ENCODE measurements at regions not wholly inside any gene's neighbourhood (a gene's known extent, or its start where the extent isn't known, plus 50 kb on each side); places are given as distances from the start of the nearest gene placed in this dataset.

DNA sequence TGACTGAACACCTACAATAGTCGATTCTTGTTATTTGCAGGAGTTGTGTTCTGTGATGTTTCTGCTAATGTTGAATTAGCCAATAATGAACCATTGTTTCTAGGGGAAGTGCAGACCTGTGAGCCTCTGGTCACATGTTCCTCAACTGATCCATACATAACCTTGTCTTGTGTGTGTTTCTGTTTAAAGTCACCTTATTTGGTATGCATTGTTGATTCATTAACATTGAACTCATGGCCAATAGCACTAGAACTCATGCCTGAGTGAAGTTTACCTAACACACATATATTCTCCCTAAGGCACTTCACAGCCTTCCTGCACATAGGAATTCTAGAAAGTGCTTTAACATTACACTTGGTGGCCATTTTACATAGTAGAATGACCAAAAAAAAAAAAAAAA lies 271.8 kb upstream of the PLET1 start:
- Histone ChIP-seq H3K9me2 (ENCODE audit: insufficient read depth) (no peaks in the 10 kb centered on the region), H3K27me3 (ENCODE audit: insufficient read depth, low read length) (peaks cover 54% of the 10 kb centered on the region), H2AFZ (ENCODE audit: low read depth, low read length, poor library complexity, severe bottlenecking) (no peak overlapping the region), H3K27ac (ENCODE audit: low read depth, low read length) (no peak overlapping the region), H3K9me3 (ENCODE audit: control insufficient read depth in 1 of 2, insufficient read depth in 1 of 2, low read depth in 1 of 2, low read length in 2 of 2) (no peaks in the 10 kb centered on the region), H3K9ac (ENCODE audit: low read length) (no peak overlapping the region), H3K4me1 (ENCODE audit: control insufficient read depth in 1 of 2, insufficient read depth in 2 of 2, low read length in 2 of 2) (no peaks in the 10 kb centered on the region), H3K79me2 (ENCODE audit: insufficient read depth, low read length) (no peaks in the 10 kb centered on the region), H3K36me3 (ENCODE audit: control insufficient read depth in 1 of 2, insufficient read depth in 2 of 2, low read length in 2 of 2) (no peaks in the 10 kb centered on the region), H3K4me2 (ENCODE audit: low read length) (no peak overlapping the region), H3K4me3 (replicated peaks in 1 of 2; ENCODE audit: low read depth in 1 of 2, low read length in 2 of 2) (no peak overlapping the region), H4K20me1 (ENCODE audit: insufficient read depth) (no peaks in the 10 kb centered on the region)
- no TSS peak for BruUV-seq (replicated peaks)
- ChIA-PET RAD21 (ENCODE audit: low non-redundant PET in 1 of 2, low total read pairs in 2 of 2, uncharacterized antibody in 2 of 2, unreplicated experiment in 2 of 2) (no interaction called here), CTCF (no interaction called here), POLR2A (no interaction called here)
- ATAC-seq (no peak), DNase-seq (ENCODE audit: low read depth, low spot score) (no peak)
- TF ChIP-seq CEBPB (IDR thresholded peaks at IDR 0.05; ENCODE audit: low read depth), result no peak
- TF ChIP-seq SIN3A (IDR thresholded peaks at IDR 0.05; ENCODE audit: low read depth), result no peak
- TF ChIP-seq, protein P1, sequence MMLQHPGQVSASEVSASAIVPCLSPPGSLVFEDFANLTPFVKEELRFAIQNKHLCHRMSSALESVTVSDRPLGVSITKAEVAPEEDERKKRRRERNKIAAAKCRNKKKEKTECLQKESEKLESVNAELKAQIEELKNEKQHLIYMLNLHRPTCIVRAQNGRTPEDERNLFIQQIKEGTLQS (IDR thresholded peaks at IDR 0.05), result no peak
- no peak for TF ChIP-seq ELF1 (IDR thresholded peaks at IDR 0.05; ENCODE audit: borderline replicate concordance, low read depth)
- TF ChIP-seq SRF (IDR thresholded peaks at IDR 0.05; ENCODE audit: low read depth), result no peak
- TF ChIP-seq RAD21 (IDR thresholded peaks at IDR 0.05; ENCODE audit: low read depth), result no peak
- TF ChIP-seq POLR2AphosphoS5 (IDR thresholded peaks at IDR 0.05; ENCODE audit: low read depth, low read length), result no peak
- no peak for TF ChIP-seq ZFX (IDR thresholded peaks at IDR 0.05)
- no peak for TF ChIP-seq SP1 (IDR thresholded peaks at IDR 0.05; ENCODE audit: low read depth)
- no peak for TF ChIP-seq TCF7L2 (IDR thresholded peaks at IDR 0.05; ENCODE audit: borderline replicate concordance, extremely low read depth, insufficient read depth, insufficient read length)
- no peak for TF ChIP-seq FOSL1 (IDR thresholded peaks at IDR 0.05; ENCODE audit: low read depth)
- TF ChIP-seq EZH2 (IDR thresholded peaks at IDR 0.05), result no peak
- intact Hi-C loops (cut with micrococcal nuclease), result no loop called here

DNA sequence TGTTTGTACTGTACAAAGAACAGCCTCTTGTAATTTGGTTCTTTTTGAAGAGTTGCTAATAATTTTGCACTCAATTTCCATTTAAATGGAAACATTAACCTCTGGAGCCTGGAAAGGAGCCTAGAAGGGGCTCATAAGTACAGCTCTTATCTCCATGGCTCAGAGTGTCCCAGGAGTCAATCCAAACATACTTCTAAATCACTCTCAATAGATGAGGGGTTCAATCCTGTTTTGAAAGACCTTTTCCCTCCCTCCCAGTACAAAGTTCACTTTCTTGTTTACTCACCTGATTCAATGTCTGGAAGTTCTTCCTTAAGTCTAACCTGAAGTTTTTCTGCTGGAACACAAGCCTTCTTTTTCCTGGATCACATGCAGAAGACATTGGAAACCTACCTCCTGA lies 273.0 kb upstream of the PLET1 start:
- ATAC-seq (no peak), DNase-seq (ENCODE audit: low read depth, low spot score) (no peak)
- Histone ChIP-seq H3K79me2 (ENCODE audit: insufficient read depth, low read length) (no peaks in the 10 kb centered on the region), H3K9me3 (ENCODE audit: control insufficient read depth in 1 of 2, insufficient read depth in 1 of 2, low read depth in 1 of 2, low read length in 2 of 2) (no peaks in the 10 kb centered on the region), H3K4me3 (replicated peaks in 1 of 2; ENCODE audit: low read depth in 1 of 2, low read length in 2 of 2) (no peak overlapping the region), H2AFZ (ENCODE audit: low read depth, low read length, poor library complexity, severe bottlenecking) (no peak overlapping the region), H3K9ac (ENCODE audit: low read length) (no peak overlapping the region), H3K4me2 (ENCODE audit: low read length) (no peak overlapping the region), H3K27ac (ENCODE audit: low read depth, low read length) (no peak overlapping the region), H4K20me1 (ENCODE audit: insufficient read depth) (no peaks in the 10 kb centered on the region), H3K9me2 (ENCODE audit: insufficient read depth) (no peaks in the 10 kb centered on the region), H3K4me1 (ENCODE audit: control insufficient read depth in 1 of 2, insufficient read depth in 2 of 2, low read length in 2 of 2) (no peaks in the 10 kb centered on the region), H3K27me3 (ENCODE audit: insufficient read depth, low read length) (peaks cover 53% of the 10 kb centered on the region), H3K36me3 (ENCODE audit: control insufficient read depth in 1 of 2, insufficient read depth in 2 of 2, low read length in 2 of 2) (no peaks in the 10 kb centered on the region)
- POLR2A ChIA-PET, result no interaction called here
- RAD21 ChIA-PET (ENCODE audit: low non-redundant PET in 1 of 2, low total read pairs in 2 of 2, uncharacterized antibody in 2 of 2, unreplicated experiment in 2 of 2), result no interaction called here
- intact Hi-C loops (cut with micrococcal nuclease), result no loop called here
- BruUV-seq (replicated peaks), result no TSS peak
- CTCF ChIA-PET, result no interaction called here
- TF ChIP-seq SIN3A (IDR thresholded peaks at IDR 0.05; ENCODE audit: low read depth) (no peak), JUND (IDR thresholded peaks at IDR 0.05) (no peak), RAD21 (IDR thresholded peaks at IDR 0.05; ENCODE audit: low read depth) (no peak)

All from HCT116 (cell line).